ENCODE measurements at regions not wholly inside any gene's neighbourhood (a gene's known extent, or its start where the extent isn't known, plus 50 kb on each side); places are given as distances from the start of the nearest gene placed in this dataset.

GRCh38 chr11:70692131-70692530, 293.8 kb downstream of the CTTN start:
- H3K9me3 Mint-ChIP-seq: peaks cover 0 to 2% of the 10 kb centered on the region in 2 donors

GRCh38 chr11:70694371-70694770, 296.0 kb downstream of the CTTN start:
- H3K4me1 ChIP-seq (ENCODE audit: control insufficient read depth, insufficient read depth, low read length): no peaks in the 10 kb centered on the region
- no peak overlapping the region for H3K4me3 Mint-ChIP-seq
- H3K27me3 ChIP-seq (ENCODE audit: control insufficient read depth, insufficient read depth, low read length): no peaks in the 10 kb centered on the region
- WGBS (ENCODE audit: insufficient coverage): 78% methylated on average over 1 of the region's 1 CpG
- H3K36me3 Mint-ChIP-seq: no peaks in the 10 kb centered on the region
- DNase-seq: no peak
- H3K27ac ChIP-seq (ENCODE audit: low read length): no peak overlapping the region
- no peak for ATAC-seq
- H3K4me3 ChIP-seq (ENCODE audit: low read length): no peak overlapping the region
- H3K27me3 Mint-ChIP-seq (ENCODE audit: low read depth in 2 of 2): peaks cover 0 to 20% of the 10 kb centered on the region in 2 donors
- TF ChIP-seq CTCF (IDR thresholded peaks at IDR 0.05): no peak
- H3K4me1 Mint-ChIP-seq: no peaks in the 10 kb centered on the region
- H3K9me3 ChIP-seq (ENCODE audit: control insufficient read depth, insufficient read depth, low read length): no peaks in the 10 kb centered on the region
- peaks cover 0 to 2% of the 10 kb centered on the region in 2 donors for H3K9me3 Mint-ChIP-seq
- no peaks in the 10 kb centered on the region for H3K36me3 ChIP-seq (ENCODE audit: control insufficient read depth, insufficient read depth, low read length)
- no peak overlapping the region for H3K27ac Mint-ChIP-seq
- intact Hi-C loops (cut with micrococcal nuclease): no loop called here

More at GRCh38 chr11:70692131-70692530, 293.8 kb downstream of the CTTN start:
- no peak overlapping the region for H3K27ac ChIP-seq (ENCODE audit: low read length)
- no peaks in the 10 kb centered on the region for H3K4me1 Mint-ChIP-seq
- H3K27ac Mint-ChIP-seq: no peak overlapping the region
- no peak overlapping the region for H3K4me3 Mint-ChIP-seq
- H3K4me1 ChIP-seq (ENCODE audit: control insufficient read depth, insufficient read depth, low read length): no peaks in the 10 kb centered on the region
- 80% methylated on average over 5 of the region's 5 CpGs for WGBS (ENCODE audit: insufficient coverage)
- no peaks in the 10 kb centered on the region for H3K36me3 Mint-ChIP-seq
- TF ChIP-seq CTCF (IDR thresholded peaks at IDR 0.05): no peak
- DNase-seq (no peak), ATAC-seq (no peak)
- no peak overlapping the region for H3K4me3 ChIP-seq (ENCODE audit: low read length)
- H3K9me3 ChIP-seq (ENCODE audit: control insufficient read depth, insufficient read depth, low read length): no peaks in the 10 kb centered on the region
- no peaks in the 10 kb centered on the region for H3K27me3 ChIP-seq (ENCODE audit: control insufficient read depth, insufficient read depth, low read length)
- H3K36me3 ChIP-seq (ENCODE audit: control insufficient read depth, insufficient read depth, low read length): no peaks in the 10 kb centered on the region
- intact Hi-C loops (cut with micrococcal nuclease): no loop called here
- peaks cover 0 to 19% of the 10 kb centered on the region in 2 donors for H3K27me3 Mint-ChIP-seq (ENCODE audit: low read depth in 2 of 2)

- Histone ChIP-seq H3K27ac (ENCODE audit: low read length) (no peak overlapping the region), H3K4me3 (ENCODE audit: low read length) (no peak overlapping the region), H3K9me3 (ENCODE audit: control insufficient read depth, insufficient read depth, low read length) (no peaks in the 10 kb centered on the region), H3K27me3 (ENCODE audit: control insufficient read depth, insufficient read depth, low read length) (no peaks in the 10 kb centered on the region), H3K4me1 (ENCODE audit: control insufficient read depth, insufficient read depth, low read length) (no peaks in the 10 kb centered on the region), H3K36me3 (ENCODE audit: control insufficient read depth, insufficient read depth, low read length) (no peaks in the 10 kb centered on the region)
- H3K4me3 Mint-ChIP-seq: no peak overlapping the region
- WGBS (ENCODE audit: insufficient coverage): 91% methylated on average over 13 of the region's 13 CpGs
- H3K36me3 Mint-ChIP-seq: no peaks in the 10 kb centered on the region
- DNase-seq (no peak), ATAC-seq (no peak)
- no peaks in the 10 kb centered on the region for H3K4me1 Mint-ChIP-seq
- TF ChIP-seq CTCF (IDR thresholded peaks at IDR 0.05): no peak
- H3K27me3 Mint-ChIP-seq (ENCODE audit: low read depth in 2 of 2): peaks cover 4 to 16% of the 10 kb centered on the region in 2 donors
- no peaks in the 10 kb centered on the region for H3K9me3 Mint-ChIP-seq
- H3K27ac Mint-ChIP-seq: no peak overlapping the region
- intact Hi-C loops (cut with micrococcal nuclease): no loop called here
These were observed 297.0 kb downstream of the CTTN start for GRCh38 chr11:70695086-70695960.

GRCh38 chr11:70696076-70696475, 297.7 kb downstream of the CTTN start:
- Histone ChIP-seq H3K27me3 (ENCODE audit: control insufficient read depth, insufficient read depth, low read length) (no peaks in the 10 kb centered on the region), H3K9me3 (ENCODE audit: control insufficient read depth, insufficient read depth, low read length) (no peaks in the 10 kb centered on the region), H3K4me1 (ENCODE audit: control insufficient read depth, insufficient read depth, low read length) (no peaks in the 10 kb centered on the region), H3K27ac (ENCODE audit: low read length) (no peak overlapping the region), H3K4me3 (ENCODE audit: low read length) (no peak overlapping the region), H3K36me3 (ENCODE audit: control insufficient read depth, insufficient read depth, low read length) (no peaks in the 10 kb centered on the region)
- Mint-ChIP-seq H3K27ac (no peak overlapping the region), H3K4me1 (no peaks in the 10 kb centered on the region), H3K9me3 (no peaks in the 10 kb centered on the region), H3K4me3 (no peak overlapping the region), H3K27me3 (ENCODE audit: low read depth in 2 of 2) (peaks cover 6 to 14% of the 10 kb centered on the region in 2 donors), H3K36me3 (no peaks in the 10 kb centered on the region)
- no peak for TF ChIP-seq CTCF (IDR thresholded peaks at IDR 0.05)
- intact Hi-C loops (cut with micrococcal nuclease): no loop called here
- DNase-seq (no peak), ATAC-seq (no peak)
